ENCODE measurements at regions not wholly inside any gene's neighbourhood (a gene's known extent, or its start where the extent isn't known, plus 50 kb on each side); places are given as distances from the start of the nearest gene placed in this dataset.
"Not testable (repeated sequence)": the region's sequence is repeated elsewhere in the genome, so short reads cannot be mapped to it uniquely, and the experiment has no call there.

DNA sequence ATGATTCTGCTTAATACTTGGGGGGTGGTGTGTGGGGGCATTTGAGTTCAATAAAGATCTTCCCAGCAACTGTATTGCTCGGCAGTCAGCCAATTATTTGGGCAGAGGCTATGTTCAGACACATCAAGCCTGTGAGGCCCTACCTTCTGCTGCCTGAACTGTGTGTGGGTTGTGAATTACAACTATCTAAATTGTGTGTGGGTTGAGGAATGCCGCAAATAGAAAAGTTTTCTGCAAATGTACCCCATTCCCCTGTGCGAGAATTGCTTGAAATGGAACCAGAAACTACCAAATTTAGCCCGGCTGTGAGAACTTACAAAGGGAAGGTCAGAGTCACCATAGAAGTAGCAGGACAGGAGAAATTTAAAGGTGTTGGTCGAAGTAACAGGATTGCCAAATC lies 360.0 kb upstream of the PIK3R1 start:
- no peak for ATAC-seq (ENCODE audit: low read depth)
- H3K27me3 ChIP-seq (replicated peaks in 1 of 4; ENCODE audit: control extremely low read depth in 1 of 4, control insufficient read depth in 3 of 4, insufficient read depth in 4 of 4, low read length in 3 of 4), result no peaks in the 10 kb centered on the region
- Mint-ChIP-seq H3K27me3 (no peaks in the 10 kb centered on the region), H3K27ac (no peak overlapping the region), H3K4me3 (no peak overlapping the region), H3K9me3 (ENCODE audit: insufficient read depth) (peaks cover 4% of the 10 kb centered on the region), H3K4me1 (no peaks in the 10 kb centered on the region)
- no peak overlapping the region for H2AFZ ChIP-seq (ENCODE audit: insufficient read depth, low read depth, low read length, poor library complexity, severe bottlenecking)
- no peaks in the 10 kb centered on the region for H3K36me3 ChIP-seq (replicated peaks in 1 of 2; ENCODE audit: control extremely low read depth in 1 of 2, control insufficient read depth in 1 of 2, extremely low read depth in 1 of 2, insufficient read depth in 2 of 2, low read length in 1 of 2)
- CTCF ChIA-PET, result no interaction called here
- H4K20me1 ChIP-seq (ENCODE audit: control insufficient read depth, insufficient read depth, low read length, poor library complexity, severe bottlenecking), result no peaks in the 10 kb centered on the region
- no peak overlapping the region for H3K27ac ChIP-seq (ENCODE audit: low read length in 2 of 2)
- H3K4me3 ChIP-seq (ENCODE audit: control extremely low read depth in 1 of 5, extremely low read depth in 1 of 5, insufficient read depth in 1 of 5, low read depth in 2 of 5, low read length in 4 of 5), result no peak overlapping the region
- H3K4me1 ChIP-seq (ENCODE audit: control insufficient read depth in 2 of 2, insufficient read depth in 2 of 2, low read length in 2 of 2), result no peaks in the 10 kb centered on the region
- DNase-seq, result no peak
- no peak for TF ChIP-seq EZH2 (IDR thresholded peaks at IDR 0.05; ENCODE audit: borderline replicate concordance, insufficient read depth, low read depth, low read length, poor library complexity, severe bottlenecking)
- TF ChIP-seq, protein P1, sequence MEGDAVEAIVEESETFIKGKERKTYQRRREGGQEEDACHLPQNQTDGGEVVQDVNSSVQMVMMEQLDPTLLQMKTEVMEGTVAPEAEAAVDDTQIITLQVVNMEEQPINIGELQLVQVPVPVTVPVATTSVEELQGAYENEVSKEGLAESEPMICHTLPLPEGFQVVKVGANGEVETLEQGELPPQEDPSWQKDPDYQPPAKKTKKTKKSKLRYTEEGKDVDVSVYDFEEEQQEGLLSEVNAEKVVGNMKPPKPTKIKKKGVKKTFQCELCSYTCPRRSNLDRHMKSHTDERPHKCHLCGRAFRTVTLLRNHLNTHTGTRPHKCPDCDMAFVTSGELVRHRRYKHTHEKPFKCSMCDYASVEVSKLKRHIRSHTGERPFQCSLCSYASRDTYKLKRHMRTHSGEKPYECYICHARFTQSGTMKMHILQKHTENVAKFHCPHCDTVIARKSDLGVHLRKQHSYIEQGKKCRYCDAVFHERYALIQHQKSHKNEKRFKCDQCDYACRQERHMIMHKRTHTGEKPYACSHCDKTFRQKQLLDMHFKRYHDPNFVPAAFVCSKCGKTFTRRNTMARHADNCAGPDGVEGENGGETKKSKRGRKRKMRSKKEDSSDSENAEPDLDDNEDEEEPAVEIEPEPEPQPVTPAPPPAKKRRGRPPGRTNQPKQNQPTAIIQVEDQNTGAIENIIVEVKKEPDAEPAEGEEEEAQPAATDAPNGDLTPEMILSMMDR (IDR thresholded peaks at IDR 0.05), result no peak
- H3K4me2 ChIP-seq (replicated peaks; ENCODE audit: low read depth, low read length, poor library complexity, severe bottlenecking), result no peak overlapping the region
- H3K79me2 ChIP-seq (ENCODE audit: control insufficient read depth, insufficient read depth, low read length), result no peaks in the 10 kb centered on the region
- H3K9me3 ChIP-seq (ENCODE audit: control extremely low read depth in 1 of 3, control insufficient read depth in 2 of 3, insufficient read depth in 1 of 3, low read length in 2 of 3), result no peaks in the 10 kb centered on the region
- intact Hi-C loops (cut with micrococcal nuclease), result no loop called here
- 82% methylated on average over 4 of the region's 5 CpGs for WGBS (ENCODE audit: insufficient coverage)
- H3K9ac ChIP-seq (ENCODE audit: low read length), result no peak overlapping the region
- POLR2A ChIA-PET, result no interaction called here

DNA sequence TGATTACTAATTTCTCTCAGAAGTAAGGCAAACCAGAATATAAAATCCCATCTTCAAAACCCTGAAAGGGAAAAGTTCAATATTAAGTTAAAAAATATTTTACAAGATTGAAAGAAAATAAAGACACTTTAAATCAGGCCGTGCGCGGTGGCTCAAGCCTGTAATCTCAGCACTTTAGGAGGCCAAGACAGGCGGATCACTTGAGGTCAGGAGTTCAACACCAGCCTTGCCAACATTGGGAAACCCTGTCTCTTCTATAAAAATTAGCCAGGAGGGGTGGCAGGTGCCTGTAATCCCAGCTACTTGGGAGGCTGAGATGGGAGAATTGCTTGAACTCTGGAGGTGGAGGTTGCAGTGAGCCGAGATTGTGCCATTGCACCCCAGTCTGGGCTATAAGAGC lies 364.6 kb upstream of the PIK3R1 start:
- H3K27ac Mint-ChIP-seq; ATAC-seq (ENCODE audit: low read depth): not testable (repeated sequence)
- WGBS (ENCODE audit: insufficient coverage), result no CpG with 5 or more reads among the region's 5 CpGs

More for the DNA sequence above, 364.6 kb upstream of the PIK3R1 start:
- H3K79me2 ChIP-seq (ENCODE audit: control insufficient read depth, insufficient read depth, low read length); H3K27ac ChIP-seq (ENCODE audit: low read length in 2 of 2); H2AFZ ChIP-seq (ENCODE audit: insufficient read depth, low read depth, low read length, poor library complexity, severe bottlenecking); H3K4me1 Mint-ChIP-seq; CTCF ChIA-PET; H3K36me3 ChIP-seq (replicated peaks in 1 of 2; ENCODE audit: control extremely low read depth in 1 of 2, control insufficient read depth in 1 of 2, extremely low read depth in 1 of 2, insufficient read depth in 2 of 2, low read length in 1 of 2); H3K4me1 ChIP-seq (ENCODE audit: control insufficient read depth in 2 of 2, insufficient read depth in 2 of 2, low read length in 2 of 2); H3K9ac ChIP-seq (ENCODE audit: low read length); DNase-seq; H3K27me3 ChIP-seq (replicated peaks in 1 of 4; ENCODE audit: control extremely low read depth in 1 of 4, control insufficient read depth in 3 of 4, insufficient read depth in 4 of 4, low read length in 3 of 4); H3K9me3 ChIP-seq (ENCODE audit: control extremely low read depth in 1 of 3, control insufficient read depth in 2 of 3, insufficient read depth in 1 of 3, low read length in 2 of 3); H3K9me3 Mint-ChIP-seq (ENCODE audit: insufficient read depth); POLR2A ChIA-PET; H3K4me3 ChIP-seq (ENCODE audit: control extremely low read depth in 1 of 5, extremely low read depth in 1 of 5, insufficient read depth in 1 of 5, low read depth in 2 of 5, low read length in 4 of 5); intact Hi-C loops (cut with micrococcal nuclease); H4K20me1 ChIP-seq (ENCODE audit: control insufficient read depth, insufficient read depth, low read length, poor library complexity, severe bottlenecking); H3K4me3 Mint-ChIP-seq; H3K4me2 ChIP-seq (replicated peaks; ENCODE audit: low read depth, low read length, poor library complexity, severe bottlenecking); H3K27me3 Mint-ChIP-seq: not testable (repeated sequence)

All from B cell (primary cell).